ENCODE measurements at regions not wholly inside any gene's neighbourhood (a gene's known extent, or its start where the extent isn't known, plus 50 kb on each side); places are given as distances from the start of the nearest gene placed in this dataset.

DNA sequence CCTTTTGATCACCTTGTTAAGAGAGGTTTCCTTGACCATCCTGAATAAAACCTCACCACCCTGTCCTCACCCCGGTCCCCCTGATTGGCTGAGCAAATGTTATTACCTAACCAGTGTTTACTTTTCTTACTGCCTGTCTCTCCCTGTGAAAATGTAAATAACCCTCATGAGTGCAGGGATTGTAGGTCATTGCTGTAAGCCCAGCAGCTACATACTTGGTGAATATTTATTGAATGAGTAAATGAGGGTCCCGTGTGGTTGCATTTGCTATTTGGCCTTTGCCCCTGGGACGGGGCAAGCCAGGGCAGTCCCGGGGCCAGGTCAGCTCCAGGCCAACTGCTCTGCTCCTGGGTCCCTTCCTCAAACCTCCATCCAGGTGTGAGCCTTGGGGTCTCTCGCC lies 55.5 kb upstream of the CLCN4 start:
- WGBS: 99% methylated on average over 5 of the region's 5 CpGs
- Histone ChIP-seq H3K9me3 (ENCODE audit: control insufficient read depth in 2 of 2, insufficient read depth in 1 of 2, low read length in 1 of 2) (no peaks in the 10 kb centered on the region), H3K27me3 (ENCODE audit: control insufficient read depth in 2 of 2, insufficient read depth in 1 of 2, low read length in 1 of 2) (no peaks in the 10 kb centered on the region), H3K4me1 (ENCODE audit: control insufficient read depth in 2 of 2, insufficient read depth in 2 of 2, low read length in 2 of 2) (peaks cover 2 to 20% of the 10 kb centered on the region in 2 donors), H3K27ac (ENCODE audit: low read depth in 1 of 2, low read length in 1 of 2) (no peak overlapping the region), H3K4me3 (ENCODE audit: low read length in 2 of 2) (no peak overlapping the region), H3K36me3 (ENCODE audit: control insufficient read depth in 2 of 2, insufficient read depth in 2 of 2, low read length in 1 of 2) (peaks cover 3 to 8% of the 10 kb centered on the region in 2 donors)
- DNase-seq (ENCODE audit: low read depth in 6 of 9, low spot score in 9 of 9): no peak

DNA sequence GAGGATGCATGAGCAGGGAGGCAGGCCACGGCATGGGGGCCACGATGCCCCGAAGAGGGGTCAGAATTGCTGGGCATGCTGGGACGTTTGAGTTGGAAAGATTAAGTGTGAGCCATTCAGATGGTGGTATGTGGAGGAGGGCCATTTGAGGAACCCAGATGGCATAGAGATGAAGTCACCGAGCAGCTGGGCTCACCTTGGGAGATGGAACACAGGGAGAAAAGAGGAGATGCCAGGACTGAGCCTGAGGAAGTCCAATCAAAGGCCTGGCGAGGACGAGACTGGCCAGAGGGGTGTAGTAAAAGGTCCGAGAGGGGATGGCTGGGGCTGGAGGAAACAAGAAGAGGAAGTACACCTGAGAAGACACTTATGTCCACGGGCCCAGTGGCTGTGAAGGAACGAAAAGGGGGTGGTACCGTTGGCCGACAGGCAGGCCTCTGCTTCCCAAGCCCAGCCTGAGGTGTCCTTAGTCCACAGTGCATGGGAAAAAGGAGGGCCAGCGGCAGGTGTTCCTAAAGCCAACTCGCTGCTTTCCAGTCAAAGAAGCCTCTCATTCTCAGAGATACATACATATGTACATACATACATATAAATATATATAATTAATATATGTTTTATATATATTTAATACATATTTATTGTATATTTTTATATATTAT lies 54.6 kb upstream of the CLCN4 start:
- H3K27me3 ChIP-seq (ENCODE audit: control insufficient read depth in 2 of 2, insufficient read depth in 1 of 2, low read length in 1 of 2): no peaks in the 10 kb centered on the region
- H3K4me3 ChIP-seq (ENCODE audit: low read length in 2 of 2): no peak overlapping the region
- H3K27ac ChIP-seq (ENCODE audit: low read depth in 1 of 2, low read length in 1 of 2): no peak overlapping the region
- DNase-seq (ENCODE audit: low read depth in 6 of 9, low spot score in 9 of 9): no peak
- WGBS: 99% methylated on average over 14 of the region's 14 CpGs
- no peaks in the 10 kb centered on the region for H3K9me3 ChIP-seq (ENCODE audit: control insufficient read depth in 2 of 2, insufficient read depth in 1 of 2, low read length in 1 of 2)
- peaks cover 2 to 26% of the 10 kb centered on the region in 2 donors for H3K4me1 ChIP-seq (ENCODE audit: control insufficient read depth in 2 of 2, insufficient read depth in 2 of 2, low read length in 2 of 2)
- peaks cover 3 to 8% of the 10 kb centered on the region in 2 donors for H3K36me3 ChIP-seq (ENCODE audit: control insufficient read depth in 2 of 2, insufficient read depth in 2 of 2, low read length in 1 of 2)

DNA sequence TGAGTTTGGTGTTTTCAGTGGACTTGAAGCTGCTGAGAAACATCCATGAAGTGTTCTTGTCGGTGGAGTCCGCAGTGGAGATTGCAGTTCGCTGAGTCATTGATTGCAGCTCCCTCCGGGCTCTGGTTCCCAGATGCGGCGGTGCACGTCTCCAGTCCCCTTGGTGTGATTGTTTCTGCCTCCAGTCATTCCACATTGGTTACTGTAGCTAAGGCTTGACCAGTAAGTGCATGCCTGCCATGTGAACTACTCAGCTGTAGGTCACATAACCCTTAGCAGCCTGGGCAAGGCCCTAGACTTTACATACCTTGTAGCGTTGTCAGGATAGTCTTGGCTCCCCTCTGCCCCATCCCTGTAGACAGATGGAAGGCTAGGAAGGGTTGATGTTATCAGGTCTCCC lies 53.8 kb upstream of the CLCN4 start:
- Histone ChIP-seq H3K27ac (ENCODE audit: low read depth in 1 of 2, low read length in 1 of 2) (no peak overlapping the region), H3K4me1 (ENCODE audit: control insufficient read depth in 2 of 2, insufficient read depth in 2 of 2, low read length in 2 of 2) (peaks cover 2 to 31% of the 10 kb centered on the region in 2 donors), H3K9me3 (ENCODE audit: control insufficient read depth in 2 of 2, insufficient read depth in 1 of 2, low read length in 1 of 2) (no peaks in the 10 kb centered on the region), H3K27me3 (ENCODE audit: control insufficient read depth in 2 of 2, insufficient read depth in 1 of 2, low read length in 1 of 2) (no peaks in the 10 kb centered on the region), H3K4me3 (ENCODE audit: low read length in 2 of 2) (no peak overlapping the region), H3K36me3 (ENCODE audit: control insufficient read depth in 2 of 2, insufficient read depth in 2 of 2, low read length in 1 of 2) (peaks cover 3 to 8% of the 10 kb centered on the region in 2 donors)
- DNase-seq (ENCODE audit: low read depth in 6 of 9, low spot score in 9 of 9): no peak
- 97% methylated on average over 8 of the region's 8 CpGs for WGBS

DNA sequence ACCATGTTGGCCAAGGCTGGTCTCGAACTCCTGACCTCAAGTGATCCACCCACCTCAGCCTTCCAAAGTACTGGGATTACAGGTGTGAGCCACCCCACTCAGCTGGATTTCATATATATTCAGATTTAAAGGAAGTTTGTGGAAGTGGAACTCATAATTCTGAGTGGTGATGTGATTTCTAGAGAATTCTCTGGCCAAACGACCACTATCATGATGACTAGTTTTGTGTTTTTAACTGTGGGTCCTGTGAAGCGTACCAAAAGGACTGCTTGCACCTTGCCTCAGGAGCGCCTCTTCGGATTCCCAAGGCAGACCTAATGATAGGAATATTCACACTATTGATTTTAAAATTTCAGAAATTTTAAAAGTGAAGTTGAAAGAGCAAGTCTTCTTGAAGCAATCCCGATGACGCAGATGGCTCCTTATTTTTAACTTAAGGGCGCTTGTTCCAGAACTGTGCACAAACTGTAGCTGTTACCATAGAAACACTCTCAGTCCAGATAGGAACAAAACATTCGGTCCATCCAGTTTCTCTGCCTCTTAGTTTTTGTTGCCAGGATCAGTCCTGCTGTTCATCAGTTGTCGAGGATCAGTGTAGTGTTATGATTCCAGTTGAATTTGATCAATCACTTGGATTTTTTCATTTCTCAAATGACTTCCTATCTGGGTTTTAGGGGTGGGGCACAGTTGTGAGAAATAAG lies 51.7 kb upstream of the CLCN4 start:
- WGBS: 95% methylated on average over 10 of the region's 10 CpGs
- H3K27me3 ChIP-seq (ENCODE audit: control insufficient read depth in 2 of 2, insufficient read depth in 1 of 2, low read length in 1 of 2): no peaks in the 10 kb centered on the region
- peaks cover 9 to 37% of the 10 kb centered on the region in 2 donors for H3K4me1 ChIP-seq (ENCODE audit: control insufficient read depth in 2 of 2, insufficient read depth in 2 of 2, low read length in 2 of 2)
- H3K9me3 ChIP-seq (ENCODE audit: control insufficient read depth in 2 of 2, insufficient read depth in 1 of 2, low read length in 1 of 2): no peaks in the 10 kb centered on the region
- no peak overlapping the region for H3K4me3 ChIP-seq (ENCODE audit: low read length in 2 of 2)
- H3K36me3 ChIP-seq (ENCODE audit: control insufficient read depth in 2 of 2, insufficient read depth in 2 of 2, low read length in 1 of 2): peaks cover 3 to 6% of the 10 kb centered on the region in 2 donors
- H3K27ac ChIP-seq (ENCODE audit: low read depth in 1 of 2, low read length in 1 of 2): no peak overlapping the region
- no peak for DNase-seq (ENCODE audit: low read depth in 6 of 9, low spot score in 9 of 9)

DNA sequence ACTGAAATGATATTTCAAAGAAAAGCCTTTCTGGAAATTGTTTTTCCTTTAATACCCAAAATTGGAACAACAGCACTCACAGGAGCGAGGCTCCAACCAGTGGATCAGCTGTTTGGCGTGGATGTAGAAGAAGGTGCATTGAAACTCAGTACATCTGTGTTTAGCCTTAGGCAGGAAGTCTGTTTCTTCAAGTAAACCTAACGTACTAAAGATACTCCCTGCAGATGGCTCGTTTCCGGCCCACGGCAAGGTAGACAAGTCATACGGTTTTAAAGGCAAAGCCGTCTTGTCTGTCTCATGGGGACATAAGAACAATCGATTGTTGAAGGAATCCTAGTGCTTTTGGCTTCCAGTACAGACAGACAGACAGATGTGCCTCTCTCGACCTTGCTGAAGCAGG lies 50.0 kb upstream of the CLCN4 start:
- WGBS: 12% methylated on average over 10 of the region's 10 CpGs
- Histone ChIP-seq H3K27ac (ENCODE audit: low read depth in 1 of 2, low read length in 1 of 2) (peak overlapping the region; percentile 88 to 94), H3K9me3 (ENCODE audit: control insufficient read depth in 2 of 2, insufficient read depth in 1 of 2, low read length in 1 of 2) (no peaks in the 10 kb centered on the region), H3K4me3 (ENCODE audit: low read length in 2 of 2) (peak overlapping the region in 1 of 2 donors; percentile 14), H3K4me1 (ENCODE audit: control insufficient read depth in 2 of 2, insufficient read depth in 2 of 2, low read length in 2 of 2) (peaks cover 18 to 54% of the 10 kb centered on the region in 2 donors), H3K27me3 (ENCODE audit: control insufficient read depth in 2 of 2, insufficient read depth in 1 of 2, low read length in 1 of 2) (no peaks in the 10 kb centered on the region), H3K36me3 (ENCODE audit: control insufficient read depth in 2 of 2, insufficient read depth in 2 of 2, low read length in 1 of 2) (peaks cover 3 to 5% of the 10 kb centered on the region in 2 donors)
- peak in 6 of 9 donors; percentile 60 to 87 (median 66) for DNase-seq (ENCODE audit: low read depth in 6 of 9, low spot score in 9 of 9)

All from thymus (tissue), 11 donors.